HEK293 (cell line): ENCODE measurements at regions not wholly inside any gene's neighbourhood (a gene's known extent, or its start where the extent isn't known, plus 50 kb on each side); places are given as distances from the start of the nearest gene placed in this dataset.

Source experiments
- CTCF ChIA-PET: fragments of 350-600 bp; formaldehyde crosslinking; extraction: SDS; loops from one replicate; lab custom pipeline; 2021; ENCODE audit warnings: antibody characterized with exemption; lab: Yijun Ruan, JAX
- POLR2A ChIA-PET: fragments of 300-600 bp; formaldehyde crosslinking; extraction: SDS; loops from one replicate; lab custom pipeline; 2020; ENCODE audit warnings: antibody characterized with exemption, inconsistent platforms; lab: Yijun Ruan, JAX
- H3K27ac ChIP-seq: fragments of 200-500 bp; sonication (Bioruptor generic); 2 replicates; pipeline ENCODE4 v1.5.1; 2014; ENCODE audit warnings: low read depth, low read length, control low read depth, inconsistent platforms; ENCODE audit errors: extremely low read depth
- H3K36me3 ChIP-seq, 2 experiments: fragments of 200-500 bp in 1 of 2; sonication (Bioruptor generic) in 1 of 2; 1 replicate in 1 of 2; 2 replicates in 1 of 2; pipeline ENCODE4 v1.5.1; 2014 to 2017; ENCODE audit warnings: inconsistent platforms in 2 of 2, low read length in 2 of 2; ENCODE audit not compliant: control insufficient read depth in 2 of 2, insufficient read depth in 1 of 2
- H3K4me1 ChIP-seq: fragments of 200-500 bp; sonication (Bioruptor generic); 2 replicates; pipeline ENCODE4 v1.5.1; 2014; ENCODE audit warnings: mild to moderate bottlenecking, low read length, inconsistent platforms; ENCODE audit not compliant: control insufficient read depth, insufficient read depth
- H3K4me3 ChIP-seq: 2 replicates; pipeline ENCODE4 v1.5.1; 2011; ENCODE audit warnings: low read depth, mild to moderate bottlenecking, control low read depth, low read length, moderate library complexity
- H3K9me3 ChIP-seq: fragments of 200-500 bp; sonication (Bioruptor generic); 2 replicates; pipeline ENCODE4 v1.5.1; 2014; ENCODE audit warnings: low read depth, low read length, inconsistent platforms; ENCODE audit not compliant: control insufficient read depth, insufficient read depth
- BCL11A ChIP-seq: fragments of 450-650 bp; formaldehyde crosslinking; IDR thresholded peaks from 2 replicates; pipeline ENCODE4 v1.5.1; 2016; ENCODE audit warnings: low read depth, missing biosample characterization, missing genetic modification characterization
- GLIS2 ChIP-seq: fragments of 450-650 bp; formaldehyde crosslinking; IDR thresholded peaks from 2 replicates; pipeline ENCODE4 v1.5.1; 2016; ENCODE audit warnings: missing biosample characterization, missing genetic modification characterization
- MYNN ChIP-seq: fragments of 450-650 bp; formaldehyde crosslinking; IDR thresholded peaks from 2 replicates; pipeline ENCODE4 v1.5.1; 2016; ENCODE audit warnings: missing biosample characterization, missing genetic modification characterization, borderline replicate concordance
- TRIM28 ChIP-seq: IDR thresholded peaks from 2 replicates; pipeline ENCODE4 v1.6.1; 2011; ENCODE audit warnings: low read length, control low read depth, borderline replicate concordance
- YY1 ChIP-seq: fragments of 450-650 bp; formaldehyde crosslinking; IDR thresholded peaks from 2 replicates; pipeline ENCODE4 v1.5.1; 2018; ENCODE audit warnings: missing biosample characterization, missing genetic modification characterization
- ZBTB1 ChIP-seq: fragments of 450-650 bp; formaldehyde crosslinking; IDR thresholded peaks from 2 replicates; pipeline ENCODE4 v1.5.1; 2016; ENCODE audit warnings: missing biosample characterization, missing genetic modification characterization
- ZBTB17 ChIP-seq: fragments of 450-650 bp; formaldehyde crosslinking; IDR thresholded peaks from 2 replicates; pipeline ENCODE4 v1.5.1; 2016; ENCODE audit warnings: missing biosample characterization, missing genetic modification characterization
- ZNF121 ChIP-seq: fragments of 450-650 bp; formaldehyde crosslinking; IDR thresholded peaks from 2 replicates; pipeline ENCODE4 v1.5.1; 2016; ENCODE audit warnings: missing biosample characterization, missing genetic modification characterization
- ZNF221 ChIP-seq: fragments of 450-650 bp; formaldehyde crosslinking; IDR thresholded peaks from 2 replicates; pipeline ENCODE4 v1.5.1; 2017; ENCODE audit warnings: missing biosample characterization, missing genetic modification characterization, borderline replicate concordance
- ZNF311 ChIP-seq: fragments of 450-650 bp; formaldehyde crosslinking; IDR thresholded peaks from 2 replicates; pipeline ENCODE4 v1.5.1; 2017; ENCODE audit warnings: missing biosample characterization, missing genetic modification characterization, borderline replicate concordance
- ZNF391 ChIP-seq: fragments of 450-650 bp; formaldehyde crosslinking; IDR thresholded peaks from 2 replicates; pipeline ENCODE4 v1.5.1; 2016; ENCODE audit warnings: low read depth, missing biosample characterization, missing genetic modification characterization, borderline replicate concordance
- ZNF423 ChIP-seq: fragments of 450-650 bp; formaldehyde crosslinking; IDR thresholded peaks from 2 replicates; pipeline ENCODE4 v1.5.1; 2016; ENCODE audit warnings: missing biosample characterization, missing genetic modification characterization
- ZNF621 ChIP-seq: fragments of 450-650 bp; formaldehyde crosslinking; IDR thresholded peaks from 2 replicates; pipeline ENCODE4 v1.5.1; 2017; ENCODE audit warnings: missing biosample characterization, missing genetic modification characterization
- ZNF670 ChIP-seq: fragments of 450-650 bp; formaldehyde crosslinking; IDR thresholded peaks from 2 replicates; pipeline ENCODE4 v1.5.1; 2016; ENCODE audit warnings: missing biosample characterization, missing genetic modification characterization, low read depth
- ZNF701 ChIP-seq: fragments of 450-650 bp; formaldehyde crosslinking; IDR thresholded peaks from 2 replicates; pipeline ENCODE4 v1.5.1; 2016; ENCODE audit warnings: missing biosample characterization, missing genetic modification characterization
- ZNF791 ChIP-seq: fragments of 450-650 bp; formaldehyde crosslinking; IDR thresholded peaks from 2 replicates; pipeline ENCODE4 v1.5.1; 2016; ENCODE audit warnings: missing biosample characterization, missing genetic modification characterization
- TF ChIP-seq, protein P1 (sequence below): fragments of 450-650 bp; formaldehyde crosslinking; IDR thresholded peaks from 2 replicates; pipeline ENCODE4 v1.5.1; 2017; ENCODE audit warnings: missing biosample characterization, missing genetic modification characterization
- TF ChIP-seq, protein P2 (sequence below): sonication (generic); formaldehyde crosslinking; IDR thresholded peaks from 2 replicates; pipeline ENCODE4 v1.8.1; 2022; ENCODE audit warnings: mild to moderate bottlenecking, moderate library complexity, missing genetic modification reagents
- TF ChIP-seq, protein P3 (sequence below): fragments of 450-650 bp; formaldehyde crosslinking; optimal IDR thresholded peaks from 2 replicates; pipeline ENCODE3; 2016; ENCODE audit warnings: missing biosample characterization, mild to moderate bottlenecking, missing genetic modification characterization
- TF ChIP-seq, protein P4 (sequence below): fragments of 450-650 bp; formaldehyde crosslinking; IDR thresholded peaks from 2 replicates; pipeline ENCODE4 v1.5.1; 2016; ENCODE audit warnings: missing biosample characterization, missing genetic modification characterization
- TF ChIP-seq, protein P5 (sequence below): fragments of 450-650 bp; formaldehyde crosslinking; IDR thresholded peaks from 2 replicates; pipeline ENCODE4 v1.5.1; 2016; ENCODE audit warnings: missing biosample characterization, missing genetic modification characterization

DNA sequence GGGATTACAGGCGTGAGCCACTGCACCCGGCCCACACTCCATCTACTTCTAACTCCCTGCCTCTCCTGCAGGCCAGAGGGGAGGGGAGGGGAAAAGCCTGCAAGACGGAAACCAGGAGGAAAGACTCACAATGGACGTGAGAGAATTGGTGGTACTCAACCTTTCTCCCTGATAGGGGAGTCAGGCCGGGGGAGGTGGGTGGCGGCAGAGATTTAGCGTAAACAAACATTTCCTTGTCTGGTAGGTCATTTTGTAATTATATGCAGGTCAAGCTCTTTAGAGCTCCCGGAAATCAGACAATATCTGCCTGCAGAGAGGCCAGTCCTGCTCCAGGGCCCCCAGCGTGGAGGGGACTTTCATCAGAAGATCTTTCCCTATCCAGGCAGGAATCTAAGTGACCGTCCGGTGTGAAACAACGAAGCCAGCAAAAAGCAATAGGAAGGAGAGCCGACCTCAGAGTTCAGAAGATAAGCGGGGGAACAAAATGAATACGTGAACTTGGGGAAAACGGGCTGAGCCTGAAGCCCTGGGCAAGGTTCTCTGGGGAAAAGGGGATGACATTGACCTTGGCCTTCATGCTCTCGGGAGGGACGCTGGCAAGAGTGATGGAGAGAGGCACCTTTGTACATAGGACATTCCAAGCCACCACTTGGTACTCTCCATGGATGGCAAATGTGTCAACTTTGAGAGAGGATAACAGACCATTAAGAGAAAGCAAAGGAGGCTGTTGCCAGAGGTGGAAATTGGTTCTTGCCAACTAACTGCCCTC is 62.3 kb downstream of the SPRING1 start (continued):
- TF ChIP-seq TRIM28: no peak
- no peak for TF ChIP-seq ZBTB17 (tag by site-specific recombination)
- no peak for TF ChIP-seq BCL11A (tag by site-specific recombination)
- TF ChIP-seq GLIS2: no peak
- TF ChIP-seq ZNF621: no peak
- TF ChIP-seq, protein P1, sequence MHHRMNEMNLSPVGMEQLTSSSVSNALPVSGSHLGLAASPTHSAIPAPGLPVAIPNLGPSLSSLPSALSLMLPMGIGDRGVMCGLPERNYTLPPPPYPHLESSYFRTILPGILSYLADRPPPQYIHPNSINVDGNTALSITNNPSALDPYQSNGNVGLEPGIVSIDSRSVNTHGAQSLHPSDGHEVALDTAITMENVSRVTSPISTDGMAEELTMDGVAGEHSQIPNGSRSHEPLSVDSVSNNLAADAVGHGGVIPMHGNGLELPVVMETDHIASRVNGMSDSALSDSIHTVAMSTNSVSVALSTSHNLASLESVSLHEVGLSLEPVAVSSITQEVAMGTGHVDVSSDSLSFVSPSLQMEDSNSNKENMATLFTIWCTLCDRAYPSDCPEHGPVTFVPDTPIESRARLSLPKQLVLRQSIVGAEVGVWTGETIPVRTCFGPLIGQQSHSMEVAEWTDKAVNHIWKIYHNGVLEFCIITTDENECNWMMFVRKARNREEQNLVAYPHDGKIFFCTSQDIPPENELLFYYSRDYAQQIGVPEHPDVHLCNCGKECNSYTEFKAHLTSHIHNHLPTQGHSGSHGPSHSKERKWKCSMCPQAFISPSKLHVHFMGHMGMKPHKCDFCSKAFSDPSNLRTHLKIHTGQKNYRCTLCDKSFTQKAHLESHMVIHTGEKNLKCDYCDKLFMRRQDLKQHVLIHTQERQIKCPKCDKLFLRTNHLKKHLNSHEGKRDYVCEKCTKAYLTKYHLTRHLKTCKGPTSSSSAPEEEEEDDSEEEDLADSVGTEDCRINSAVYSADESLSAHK (tag by site-specific recombination): no peak
- TF ChIP-seq ZNF701 (tag by site-specific recombination): no peak
- TF ChIP-seq, protein P2, sequence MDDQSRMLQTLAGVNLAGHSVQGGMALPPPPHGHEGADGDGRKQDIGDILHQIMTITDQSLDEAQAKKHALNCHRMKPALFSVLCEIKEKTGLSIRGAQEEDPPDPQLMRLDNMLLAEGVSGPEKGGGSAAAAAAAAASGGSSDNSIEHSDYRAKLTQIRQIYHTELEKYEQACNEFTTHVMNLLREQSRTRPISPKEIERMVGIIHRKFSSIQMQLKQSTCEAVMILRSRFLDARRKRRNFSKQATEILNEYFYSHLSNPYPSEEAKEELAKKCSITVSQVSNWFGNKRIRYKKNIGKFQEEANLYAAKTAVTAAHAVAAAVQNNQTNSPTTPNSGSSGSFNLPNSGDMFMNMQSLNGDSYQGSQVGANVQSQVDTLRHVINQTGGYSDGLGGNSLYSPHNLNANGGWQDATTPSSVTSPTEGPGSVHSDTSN (CRISPR knock-in tag): no peak
- no peak for TF ChIP-seq ZNF311 (tag by site-specific recombination)

DNA sequence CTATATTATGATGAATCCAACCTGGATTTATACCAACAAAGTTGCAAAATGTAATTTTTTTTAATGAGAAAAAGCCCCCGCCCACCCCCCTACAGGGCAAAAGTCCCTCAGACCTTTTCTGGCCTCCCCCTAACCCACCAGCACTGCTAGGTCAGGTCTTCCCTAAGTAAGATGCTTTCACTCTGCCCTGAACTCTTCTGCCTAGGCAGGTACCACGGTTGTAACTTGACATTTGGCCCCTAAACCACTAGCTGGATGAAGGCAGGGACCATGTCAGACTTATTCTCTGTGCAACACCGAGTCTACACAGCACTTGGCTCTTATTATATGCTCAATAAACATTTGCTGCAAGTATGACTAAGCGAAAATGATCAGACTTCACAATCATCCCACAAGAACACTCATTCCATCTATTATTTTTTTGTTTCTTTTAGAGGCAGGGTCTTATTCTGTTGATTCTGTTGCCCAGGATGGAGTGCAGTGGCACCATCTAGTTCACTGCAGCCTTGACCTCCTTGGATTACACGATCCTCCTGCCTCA is 63.2 kb downstream of the SPRING1 start:
- CTCF ChIA-PET: interaction anchor here (1.0 kb wide), 1 partner anchor 22 kb away, joined by 4 read pairs; no protein-coding TSS in a partner anchor
- no peak overlapping the region for H3K27ac ChIP-seq

More for the DNA sequence above, 63.2 kb downstream of the SPRING1 start:
- Histone ChIP-seq H3K36me3 (no peaks in the 10 kb centered on the region), H3K4me3 (no peak overlapping the region), H3K4me1 (no peaks in the 10 kb centered on the region; the same call in 1 of the 2 replicates), H3K9me3 (no peaks in the 10 kb centered on the region)
- POLR2A ChIA-PET: no interaction called here
- TF ChIP-seq MYNN (tag by site-specific recombination): no peak
- TF ChIP-seq, protein P3, sequence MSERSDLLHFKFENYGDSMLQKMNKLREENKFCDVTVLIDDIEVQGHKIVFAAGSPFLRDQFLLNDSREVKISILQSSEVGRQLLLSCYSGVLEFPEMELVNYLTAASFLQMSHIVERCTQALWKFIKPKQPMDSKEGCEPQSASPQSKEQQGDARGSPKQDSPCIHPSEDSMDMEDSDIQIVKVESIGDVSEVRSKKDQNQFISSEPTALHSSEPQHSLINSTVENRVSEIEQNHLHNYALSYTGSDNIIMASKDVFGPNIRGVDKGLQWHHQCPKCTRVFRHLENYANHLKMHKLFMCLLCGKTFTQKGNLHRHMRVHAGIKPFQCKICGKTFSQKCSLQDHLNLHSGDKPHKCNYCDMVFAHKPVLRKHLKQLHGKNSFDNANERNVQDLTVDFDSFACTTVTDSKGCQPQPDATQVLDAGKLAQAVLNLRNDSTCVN (tag by site-specific recombination): no peak
- TF ChIP-seq ZNF391: no peak
- no peak for TF ChIP-seq ZNF670 (tag by site-specific recombination)
- no peak for TF ChIP-seq YY1 (tag by site-specific recombination)
- TF ChIP-seq, protein P4, sequence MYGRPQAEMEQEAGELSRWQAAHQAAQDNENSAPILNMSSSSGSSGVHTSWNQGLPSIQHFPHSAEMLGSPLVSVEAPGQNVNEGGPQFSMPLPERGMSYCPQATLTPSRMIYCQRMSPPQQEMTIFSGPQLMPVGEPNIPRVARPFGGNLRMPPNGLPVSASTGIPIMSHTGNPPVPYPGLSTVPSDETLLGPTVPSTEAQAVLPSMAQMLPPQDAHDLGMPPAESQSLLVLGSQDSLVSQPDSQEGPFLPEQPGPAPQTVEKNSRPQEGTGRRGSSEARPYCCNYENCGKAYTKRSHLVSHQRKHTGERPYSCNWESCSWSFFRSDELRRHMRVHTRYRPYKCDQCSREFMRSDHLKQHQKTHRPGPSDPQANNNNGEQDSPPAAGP (tag by site-specific recombination): no peak
- TF ChIP-seq, protein P5, sequence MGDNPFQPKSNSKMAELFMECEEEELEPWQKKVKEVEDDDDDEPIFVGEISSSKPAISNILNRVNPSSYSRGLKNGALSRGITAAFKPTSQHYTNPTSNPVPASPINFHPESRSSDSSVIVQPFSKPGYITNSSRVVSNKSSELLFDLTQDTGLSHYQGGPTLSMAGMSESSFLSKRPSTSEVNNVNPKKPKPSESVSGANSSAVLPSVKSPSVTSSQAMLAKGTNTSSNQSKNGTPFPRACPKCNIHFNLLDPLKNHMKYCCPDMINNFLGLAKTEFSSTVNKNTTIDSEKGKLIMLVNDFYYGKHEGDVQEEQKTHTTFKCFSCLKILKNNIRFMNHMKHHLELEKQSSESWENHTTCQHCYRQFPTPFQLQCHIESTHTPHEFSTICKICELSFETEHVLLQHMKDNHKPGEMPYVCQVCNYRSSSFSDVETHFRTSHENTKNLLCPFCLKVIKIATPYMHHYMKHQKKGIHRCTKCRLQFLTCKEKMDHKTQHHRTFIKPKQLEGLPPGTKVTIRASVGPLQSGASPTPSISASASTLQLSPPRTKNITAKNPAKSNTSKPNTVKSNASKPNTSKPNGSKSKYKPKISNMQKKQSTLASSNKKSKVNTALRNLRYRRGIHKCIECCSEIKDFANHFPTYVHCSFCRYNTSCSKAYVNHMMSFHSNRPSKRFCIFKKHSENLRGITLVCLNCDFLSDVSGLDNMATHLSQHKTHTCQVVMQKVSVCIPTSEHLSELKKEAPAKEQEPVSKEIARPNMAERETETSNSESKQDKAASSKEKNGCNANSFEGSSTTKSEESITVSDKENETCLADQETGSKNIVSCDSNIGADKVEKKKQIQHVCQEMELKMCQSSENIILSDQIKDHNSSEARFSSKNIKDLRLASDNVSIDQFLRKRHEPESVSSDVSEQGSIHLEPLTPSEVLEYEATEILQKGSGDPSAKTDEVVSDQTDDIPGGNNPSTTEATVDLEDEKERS (tag by site-specific recombination): no peak
- no peak for TF ChIP-seq ZNF221 (tag by site-specific recombination)
- no peak for TF ChIP-seq ZNF121 (tag by site-specific recombination)
- no peak for TF ChIP-seq ZNF423 (tag by site-specific recombination)
- TF ChIP-seq ZBTB1 (tag by site-specific recombination): no peak
- TF ChIP-seq ZNF791 (tag by site-specific recombination): no peak
